Tibial nerve (tissue), 4 donors: ENCODE measurements at regions not wholly inside any gene's neighbourhood (a gene's known extent, or its start where the extent isn't known, plus 50 kb on each side); places are given as distances from the start of the nearest gene placed in this dataset.

Experiments used
- EP300 ChIP-seq, 2 donors: sonication (generic); formaldehyde crosslinking; IDR thresholded peaks; one replicate each; pipeline ENCODE4 v1.6.1; 2017; ENCODE audit warnings: antibody characterized with exemption in 2 of 2, mild to moderate bottlenecking in 1 of 2
- POLR2A ChIP-seq, 2 donors: fragments of 450-650 bp; IDR thresholded peaks; one replicate each; pipeline ENCODE4 v1.6.1; 2017; ENCODE audit warnings: antibody characterized with exemption in 2 of 2, mild to moderate bottlenecking in 2 of 2, moderate library complexity in 2 of 2
- TF ChIP-seq, protein P1 (sequence below), 5 experiments: fragments of 200-600 bp in 3 of 5; fragments of 450-650 bp in 2 of 5; sonication (generic) in 3 of 5; IDR thresholded peaks; one replicate each; pipeline ENCODE4 v1.5.1; 2016 to 2019; ENCODE audit warnings: antibody characterized with exemption in 5 of 5, mild to moderate bottlenecking in 3 of 5, moderate library complexity in 2 of 5

DNA sequence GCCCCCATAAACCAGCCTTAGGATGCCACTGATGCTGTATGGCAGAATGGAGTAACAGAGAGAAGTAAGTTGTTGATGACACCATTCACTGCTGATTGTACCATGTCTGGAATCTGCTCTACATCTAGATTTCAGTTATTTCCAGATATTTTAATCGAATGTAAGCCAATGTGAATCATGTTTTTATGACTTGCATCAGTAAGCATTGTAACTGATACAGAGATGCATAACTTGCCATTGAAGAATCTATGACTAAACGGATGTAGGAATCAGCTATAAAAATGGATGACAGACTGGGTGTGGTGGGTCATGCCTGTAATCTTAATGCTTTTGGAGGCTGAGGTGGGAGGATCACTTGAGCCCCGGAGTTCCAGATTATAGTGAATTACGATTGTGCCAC is 161.0 kb upstream of the GATB start:
- TF ChIP-seq, protein P1, sequence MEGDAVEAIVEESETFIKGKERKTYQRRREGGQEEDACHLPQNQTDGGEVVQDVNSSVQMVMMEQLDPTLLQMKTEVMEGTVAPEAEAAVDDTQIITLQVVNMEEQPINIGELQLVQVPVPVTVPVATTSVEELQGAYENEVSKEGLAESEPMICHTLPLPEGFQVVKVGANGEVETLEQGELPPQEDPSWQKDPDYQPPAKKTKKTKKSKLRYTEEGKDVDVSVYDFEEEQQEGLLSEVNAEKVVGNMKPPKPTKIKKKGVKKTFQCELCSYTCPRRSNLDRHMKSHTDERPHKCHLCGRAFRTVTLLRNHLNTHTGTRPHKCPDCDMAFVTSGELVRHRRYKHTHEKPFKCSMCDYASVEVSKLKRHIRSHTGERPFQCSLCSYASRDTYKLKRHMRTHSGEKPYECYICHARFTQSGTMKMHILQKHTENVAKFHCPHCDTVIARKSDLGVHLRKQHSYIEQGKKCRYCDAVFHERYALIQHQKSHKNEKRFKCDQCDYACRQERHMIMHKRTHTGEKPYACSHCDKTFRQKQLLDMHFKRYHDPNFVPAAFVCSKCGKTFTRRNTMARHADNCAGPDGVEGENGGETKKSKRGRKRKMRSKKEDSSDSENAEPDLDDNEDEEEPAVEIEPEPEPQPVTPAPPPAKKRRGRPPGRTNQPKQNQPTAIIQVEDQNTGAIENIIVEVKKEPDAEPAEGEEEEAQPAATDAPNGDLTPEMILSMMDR (IDR thresholded peaks at IDR 0.05) = no peak
- TF ChIP-seq POLR2A (IDR thresholded peaks at IDR 0.05) (no peak), EP300 (IDR thresholded peaks at IDR 0.05) (no peak)
